PFSK-1 (cell line): ENCODE measurements at regions not wholly inside any gene's neighbourhood (a gene's known extent, or its start where the extent isn't known, plus 50 kb on each side); places are given as distances from the start of the nearest gene placed in this dataset.

Source experiments
- SIN3A ChIP-seq: IDR thresholded peaks from 2 replicates; pipeline ENCODE4 v1.6.1; 2012; ENCODE audit warnings: mild to moderate bottlenecking, low read length, moderate library complexity, borderline replicate concordance; ENCODE audit not compliant: insufficient read depth
- TAF1 ChIP-seq: IDR thresholded peaks from 2 replicates; pipeline ENCODE4 v1.6.1; 2012; ENCODE audit warnings: low read length, control low read depth, borderline replicate concordance; ENCODE audit not compliant: insufficient read depth

- no peak for TF ChIP-seq TAF1
- no peak for TF ChIP-seq SIN3A
These were observed 1366.1 kb upstream of the CDH9 start for GRCh38 chr5:28404363-28405071.
